Endodermal cell (in vitro differentiated cells): ENCODE measurements at regions not wholly inside any gene's neighbourhood (a gene's known extent, or its start where the extent isn't known, plus 50 kb on each side); places are given as distances from the start of the nearest gene placed in this dataset.

ENCODE experiments used
- DNase-seq: peaks from one replicate; pipeline ENCODE4 v3.0.0-alpha.2; 2017
- H3K27ac ChIP-seq: 2 replicates; pipeline ENCODE4 v1.5.1; 2013; ENCODE audit warnings: mild to moderate bottlenecking, low read depth, low read length, moderate library complexity
- H3K27me3 ChIP-seq: 2 replicates; pipeline ENCODE4 v1.6.1; 2013; ENCODE audit warnings: mild to moderate bottlenecking, low read length, moderate library complexity; ENCODE audit not compliant: insufficient read depth, control insufficient read depth, poor library complexity, severe bottlenecking
- H3K36me3 ChIP-seq: 2 replicates; pipeline ENCODE4 v1.7.0; 2013; ENCODE audit warnings: mild to moderate bottlenecking, low read length, moderate library complexity; ENCODE audit not compliant: control insufficient read depth, insufficient read depth
- H3K4me1 ChIP-seq: one replicate; pipeline ENCODE4 v1.7.0; 2013; ENCODE audit warnings: low read length; ENCODE audit not compliant: control insufficient read depth, insufficient read depth
- H3K4me3 ChIP-seq: 2 replicates; pipeline ENCODE4 v1.5.1; 2013; ENCODE audit warnings: mild to moderate bottlenecking, low read length, moderate library complexity
- H3K9ac ChIP-seq: 2 replicates; pipeline ENCODE4 v1.6.1; 2013; ENCODE audit warnings: mild to moderate bottlenecking, low read length, moderate library complexity; ENCODE audit not compliant: poor library complexity, severe bottlenecking; ENCODE audit errors: extremely low read depth
- H3K9me3 ChIP-seq: 2 replicates; pipeline ENCODE4 v1.6.1; 2013; ENCODE audit warnings: mild to moderate bottlenecking, low read length, moderate library complexity; ENCODE audit not compliant: control insufficient read depth
- H3K27ac Mint-ChIP-seq: 2 replicates; pipeline ENCODE4 v1.8.0; 2020; ENCODE audit warnings: mixed read lengths
- H3K27me3 Mint-ChIP-seq: 2 replicates; pipeline ENCODE4 v1.8.0; 2021; ENCODE audit warnings: mild to moderate bottlenecking, mixed read lengths; ENCODE audit not compliant: insufficient read depth
- H3K36me3 Mint-ChIP-seq: 2 replicates; pipeline ENCODE4 v1.8.0; 2020; ENCODE audit warnings: low read depth, mixed read lengths
- H3K4me1 Mint-ChIP-seq: 2 replicates; pipeline ENCODE4 v1.8.0; 2020; ENCODE audit warnings: mixed read lengths
- H3K4me3 Mint-ChIP-seq: 2 replicates; pipeline ENCODE4 v1.8.0; 2020; ENCODE audit warnings: mild to moderate bottlenecking, moderate library complexity, mixed read lengths
- H3K9me3 Mint-ChIP-seq: 2 replicates; pipeline ENCODE4 v1.8.0; 2020; ENCODE audit warnings: mild to moderate bottlenecking, mixed read lengths
- WGBS, 2 experiments: methylation state at CpG; one replicate each; pipeline versions ENCODE4 v1.1.5 to v1.1.7; 2013; ENCODE audit warnings: missing lambda C conversion rate in 2 of 2, mixed read lengths in 1 of 2; ENCODE audit not compliant: insufficient coverage in 1 of 2, insufficient read length in 1 of 2; 5-methylcytosine and 5-hydroxymethylcytosine counted together
- TF ChIP-seq, protein P1 (sequence below): fragments of 200-600 bp; sonication (generic); conservative IDR thresholded peaks from 2 replicates; pipeline ENCODE4 v1.5.0; 2021; ENCODE audit warnings: antibody characterized with exemption, mild to moderate bottlenecking

DNA sequence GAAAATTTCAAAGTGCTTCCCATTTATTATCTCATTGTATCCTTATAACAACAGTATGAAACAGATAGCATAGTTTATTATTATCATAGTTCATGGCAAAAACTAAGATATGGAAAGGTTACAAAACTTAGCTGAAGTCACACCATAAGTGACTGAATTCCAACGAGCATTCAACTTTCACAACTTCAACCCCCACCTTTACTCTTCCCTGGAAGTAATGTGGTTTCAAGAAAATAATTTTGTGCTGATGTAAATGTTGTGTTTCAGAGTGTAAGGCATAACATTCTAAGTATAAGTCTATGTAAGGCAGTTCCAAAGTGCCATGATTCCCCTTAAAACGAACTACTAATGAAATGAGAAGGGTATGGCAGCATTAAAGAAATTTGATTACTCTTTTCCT is 454.5 kb downstream of the BCAT1 start:
- Histone ChIP-seq H3K27ac (no peak overlapping the region), H3K4me1 (no peaks in the 10 kb centered on the region), H3K36me3 (no peaks in the 10 kb centered on the region), H3K27me3 (no peaks in the 10 kb centered on the region), H3K4me3 (no peak overlapping the region), H3K9me3 (no peaks in the 10 kb centered on the region), H3K9ac (no peak overlapping the region)
- H3K27ac Mint-ChIP-seq = no peak overlapping the region
- 100% methylated on average over 1 of the region's 2 CpGs; no CpG with 5 or more reads in 1 of the 2 experiments for WGBS, 2 experiments
- DNase-seq = no peak
- no peaks in the 10 kb centered on the region for H3K9me3 Mint-ChIP-seq
- no peak overlapping the region for H3K4me3 Mint-ChIP-seq
- no peaks in the 10 kb centered on the region for H3K36me3 Mint-ChIP-seq
- H3K27me3 Mint-ChIP-seq = no peaks in the 10 kb centered on the region
- TF ChIP-seq, protein P1, sequence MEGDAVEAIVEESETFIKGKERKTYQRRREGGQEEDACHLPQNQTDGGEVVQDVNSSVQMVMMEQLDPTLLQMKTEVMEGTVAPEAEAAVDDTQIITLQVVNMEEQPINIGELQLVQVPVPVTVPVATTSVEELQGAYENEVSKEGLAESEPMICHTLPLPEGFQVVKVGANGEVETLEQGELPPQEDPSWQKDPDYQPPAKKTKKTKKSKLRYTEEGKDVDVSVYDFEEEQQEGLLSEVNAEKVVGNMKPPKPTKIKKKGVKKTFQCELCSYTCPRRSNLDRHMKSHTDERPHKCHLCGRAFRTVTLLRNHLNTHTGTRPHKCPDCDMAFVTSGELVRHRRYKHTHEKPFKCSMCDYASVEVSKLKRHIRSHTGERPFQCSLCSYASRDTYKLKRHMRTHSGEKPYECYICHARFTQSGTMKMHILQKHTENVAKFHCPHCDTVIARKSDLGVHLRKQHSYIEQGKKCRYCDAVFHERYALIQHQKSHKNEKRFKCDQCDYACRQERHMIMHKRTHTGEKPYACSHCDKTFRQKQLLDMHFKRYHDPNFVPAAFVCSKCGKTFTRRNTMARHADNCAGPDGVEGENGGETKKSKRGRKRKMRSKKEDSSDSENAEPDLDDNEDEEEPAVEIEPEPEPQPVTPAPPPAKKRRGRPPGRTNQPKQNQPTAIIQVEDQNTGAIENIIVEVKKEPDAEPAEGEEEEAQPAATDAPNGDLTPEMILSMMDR = no peak
- H3K4me1 Mint-ChIP-seq = no peaks in the 10 kb centered on the region

DNA sequence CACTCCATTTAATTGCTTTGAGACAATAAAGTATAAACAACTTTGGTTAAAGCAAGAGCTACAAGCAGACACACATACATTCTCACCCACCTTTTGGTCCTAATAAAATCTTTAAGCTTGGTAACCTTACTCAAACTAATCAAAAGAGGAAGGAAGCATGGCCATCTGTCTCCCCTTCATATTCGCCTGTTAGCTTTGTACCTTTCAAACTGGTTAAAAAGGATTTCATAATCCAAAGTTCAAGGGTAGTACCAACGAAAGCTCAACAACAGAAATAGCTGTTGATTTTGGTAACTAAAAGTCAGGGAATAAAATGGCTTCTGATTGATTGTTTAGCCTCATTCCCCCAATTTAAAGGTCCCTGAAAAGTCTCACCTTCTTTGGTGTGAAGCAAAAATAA is 456.9 kb downstream of the BCAT1 start:
- no peaks in the 10 kb centered on the region for H3K36me3 Mint-ChIP-seq
- no peaks in the 10 kb centered on the region for H3K4me1 ChIP-seq
- no peak overlapping the region for H3K9ac ChIP-seq
- H3K9me3 Mint-ChIP-seq = no peaks in the 10 kb centered on the region
- H3K4me3 ChIP-seq = no peak overlapping the region
- DNase-seq = no peak
- H3K4me3 Mint-ChIP-seq = no peak overlapping the region
- no peaks in the 10 kb centered on the region for H3K27me3 ChIP-seq
- H3K4me1 Mint-ChIP-seq = no peaks in the 10 kb centered on the region
- H3K27me3 Mint-ChIP-seq = no peaks in the 10 kb centered on the region
- no peak overlapping the region for H3K27ac ChIP-seq
- no peak overlapping the region for H3K27ac Mint-ChIP-seq
- H3K36me3 ChIP-seq = no peaks in the 10 kb centered on the region
- 82 to 100% methylated on average over 1 to 2 of the region's 2 CpGs for WGBS, 2 experiments
- H3K9me3 ChIP-seq = no peaks in the 10 kb centered on the region
- TF ChIP-seq, protein P1 = no peak

DNA sequence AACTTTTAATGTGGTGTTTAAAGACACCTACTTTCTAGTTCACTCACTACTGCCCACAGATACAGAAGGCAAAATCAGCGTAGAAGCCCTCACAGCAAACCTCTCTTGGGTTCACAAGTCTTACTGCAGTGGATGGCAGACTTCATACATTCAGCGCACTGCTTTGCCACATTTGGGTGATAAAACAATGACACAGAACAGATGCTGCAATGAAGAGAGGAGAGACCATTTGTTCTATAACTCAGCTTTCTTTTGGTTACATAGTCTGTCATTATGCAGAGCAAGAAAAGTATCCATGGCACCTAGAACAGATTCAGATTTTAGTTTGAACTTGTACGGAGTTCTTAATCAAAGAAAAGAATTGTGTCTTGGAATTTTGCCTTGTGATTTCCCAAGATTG is 459.0 kb downstream of the BCAT1 start:
- Mint-ChIP-seq H3K4me3 (no peak overlapping the region), H3K4me1 (peaks cover 6% of the 10 kb centered on the region), H3K27me3 (no peaks in the 10 kb centered on the region), H3K36me3 (no peaks in the 10 kb centered on the region), H3K27ac (no peak overlapping the region), H3K9me3 (no peaks in the 10 kb centered on the region)
- H3K4me3 ChIP-seq = no peak overlapping the region
- H3K9ac ChIP-seq = no peak overlapping the region
- no peaks in the 10 kb centered on the region for H3K4me1 ChIP-seq
- TF ChIP-seq, protein P1 = no peak
- WGBS, 2 experiments = 94 to 100% methylated on average over 3 of the region's 3 CpGs
- no peak for DNase-seq
- H3K27me3 ChIP-seq = no peaks in the 10 kb centered on the region
- H3K36me3 ChIP-seq = no peaks in the 10 kb centered on the region
- no peaks in the 10 kb centered on the region for H3K9me3 ChIP-seq
- no peak overlapping the region for H3K27ac ChIP-seq
